HepG2 (cell line): ENCODE measurements at regions not wholly inside any gene's neighbourhood (a gene's known extent, or its start where the extent isn't known, plus 50 kb on each side); places are given as distances from the start of the nearest gene placed in this dataset.

Source experiments
- JUNB ChIP-seq: sonication (generic); formaldehyde crosslinking; IDR thresholded peaks from 2 replicates; pipeline ENCODE4 v1.8.0; 2022; ENCODE audit warnings: missing genetic modification reagents, mild to moderate bottlenecking, borderline replicate concordance
- KAT7 ChIP-seq: IDR thresholded peaks from 2 replicates; pipeline ENCODE4 v1.6.1; 2018; ENCODE audit warnings: borderline replicate concordance, missing compliant biosample characterization
- NFYB ChIP-seq: sonication (generic); formaldehyde crosslinking; IDR thresholded peaks from 2 replicates; pipeline ENCODE4 v1.4.0; 2020; ENCODE audit warnings: missing genetic modification reagents
- NR2F1 ChIP-seq, 2 experiments: fragments of 450-650 bp in 1 of 2; formaldehyde crosslinking in 1 of 2; IDR thresholded peaks; 2 replicates each; pipeline versions ENCODE4 v1.5.0 to v1.6.1; 2016 to 2020; ENCODE audit warnings: mild to moderate bottlenecking in 1 of 2, missing compliant biosample characterization in 1 of 2, missing genetic modification reagents in 1 of 2, moderate library complexity in 1 of 2
- POLR2A ChIP-seq, 2 experiments: IDR thresholded peaks; 2 replicates each; pipeline ENCODE4 v1.6.1; 2011; ENCODE audit warnings: low read depth in 2 of 2, low read length in 2 of 2, mild to moderate bottlenecking in 1 of 2, moderate library complexity in 1 of 2; ENCODE audit not compliant: insufficient read depth in 1 of 2
- RCOR2 ChIP-seq: IDR thresholded peaks from 2 replicates; pipeline ENCODE4 v1.6.1; 2016; ENCODE audit warnings: missing biosample characterization, missing genetic modification reagents
- ZNF644 ChIP-seq: IDR thresholded peaks from 2 replicates; pipeline ENCODE4 v1.6.1; 2016; ENCODE audit warnings: low read depth
- ZNF773 ChIP-seq: sonication (generic); formaldehyde crosslinking; IDR thresholded peaks from 2 replicates; pipeline ENCODE4 v1.4.0; 2020; ENCODE audit warnings: missing genetic modification reagents, borderline replicate concordance
- TF ChIP-seq, protein P1 (sequence below): sonication (generic); formaldehyde crosslinking; IDR thresholded peaks from 2 replicates; pipeline ENCODE4 v1.5.0; 2020; ENCODE audit warnings: mild to moderate bottlenecking, missing genetic modification reagents, moderate library complexity
- TF ChIP-seq, protein P2 (sequence below), 2 experiments: sonication (generic) in 1 of 2; formaldehyde crosslinking in 1 of 2; IDR thresholded peaks; 2 replicates each; pipeline versions ENCODE4 v1.5.1 to v1.6.1; 2011 to 2020; ENCODE audit warnings: borderline replicate concordance in 1 of 2, low read depth in 1 of 2, low read length in 1 of 2, mild to moderate bottlenecking in 1 of 2, missing genetic modification reagents in 1 of 2, moderate library complexity in 1 of 2
- TF ChIP-seq, protein P3 (sequence below): sonication (generic); formaldehyde crosslinking; IDR thresholded peaks from 2 replicates; pipeline ENCODE4 v1.4.0; 2020; ENCODE audit warnings: low read depth, missing genetic modification reagents

DNA sequence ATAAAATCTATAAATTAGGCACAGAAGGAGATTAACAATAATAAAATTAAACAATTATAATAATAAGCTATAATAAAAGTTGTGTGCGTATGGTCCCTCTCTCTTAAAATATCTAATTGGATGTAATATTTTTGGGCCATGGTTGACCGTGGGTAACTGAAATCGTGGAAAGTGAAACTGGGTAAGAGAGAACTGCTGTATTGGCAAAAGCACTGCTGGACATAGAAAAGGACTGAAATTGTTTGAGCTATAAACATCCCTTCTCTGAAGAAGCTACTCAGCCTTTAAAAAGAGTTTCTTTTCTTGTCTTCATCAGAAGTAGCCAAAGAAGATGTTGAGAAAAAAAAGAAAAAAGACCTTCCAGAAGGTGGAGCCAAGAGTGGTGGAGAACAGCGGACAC lies 379.4 kb downstream of the ZNF521 start:
- TF ChIP-seq ZNF644 (CRISPR knock-in tag) (no peak), JUNB (CRISPR knock-in tag) (no peak), POLR2A (IDR thresholded peaks at IDR 0.05; ENCODE audit: insufficient read depth in 1 of 2, low read depth in 2 of 2, low read length in 2 of 2) (no peak), RCOR2 (CRISPR knock-in tag) (no peak), NFYB (CRISPR knock-in tag) (no peak), KAT7 (CRISPR knock-in tag) (no peak), ZNF773 (no peak), NR2F1 (CRISPR knock-in tag; IDR thresholded peaks at IDR 0.05) (no peak)
- TF ChIP-seq, protein P1, sequence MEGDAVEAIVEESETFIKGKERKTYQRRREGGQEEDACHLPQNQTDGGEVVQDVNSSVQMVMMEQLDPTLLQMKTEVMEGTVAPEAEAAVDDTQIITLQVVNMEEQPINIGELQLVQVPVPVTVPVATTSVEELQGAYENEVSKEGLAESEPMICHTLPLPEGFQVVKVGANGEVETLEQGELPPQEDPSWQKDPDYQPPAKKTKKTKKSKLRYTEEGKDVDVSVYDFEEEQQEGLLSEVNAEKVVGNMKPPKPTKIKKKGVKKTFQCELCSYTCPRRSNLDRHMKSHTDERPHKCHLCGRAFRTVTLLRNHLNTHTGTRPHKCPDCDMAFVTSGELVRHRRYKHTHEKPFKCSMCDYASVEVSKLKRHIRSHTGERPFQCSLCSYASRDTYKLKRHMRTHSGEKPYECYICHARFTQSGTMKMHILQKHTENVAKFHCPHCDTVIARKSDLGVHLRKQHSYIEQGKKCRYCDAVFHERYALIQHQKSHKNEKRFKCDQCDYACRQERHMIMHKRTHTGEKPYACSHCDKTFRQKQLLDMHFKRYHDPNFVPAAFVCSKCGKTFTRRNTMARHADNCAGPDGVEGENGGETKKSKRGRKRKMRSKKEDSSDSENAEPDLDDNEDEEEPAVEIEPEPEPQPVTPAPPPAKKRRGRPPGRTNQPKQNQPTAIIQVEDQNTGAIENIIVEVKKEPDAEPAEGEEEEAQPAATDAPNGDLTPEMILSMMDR (CRISPR knock-in tag), result no peak
- TF ChIP-seq, protein P2, sequence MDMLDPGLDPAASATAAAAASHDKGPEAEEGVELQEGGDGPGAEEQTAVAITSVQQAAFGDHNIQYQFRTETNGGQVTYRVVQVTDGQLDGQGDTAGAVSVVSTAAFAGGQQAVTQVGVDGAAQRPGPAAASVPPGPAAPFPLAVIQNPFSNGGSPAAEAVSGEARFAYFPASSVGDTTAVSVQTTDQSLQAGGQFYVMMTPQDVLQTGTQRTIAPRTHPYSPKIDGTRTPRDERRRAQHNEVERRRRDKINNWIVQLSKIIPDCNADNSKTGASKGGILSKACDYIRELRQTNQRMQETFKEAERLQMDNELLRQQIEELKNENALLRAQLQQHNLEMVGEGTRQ (IDR thresholded peaks at IDR 0.05; ENCODE audit: low read depth, low read length), result no peak
- TF ChIP-seq, protein P2 (CRISPR knock-in tag; IDR thresholded peaks at IDR 0.05; ENCODE audit: borderline replicate concordance), result no peak
- TF ChIP-seq, protein P3, sequence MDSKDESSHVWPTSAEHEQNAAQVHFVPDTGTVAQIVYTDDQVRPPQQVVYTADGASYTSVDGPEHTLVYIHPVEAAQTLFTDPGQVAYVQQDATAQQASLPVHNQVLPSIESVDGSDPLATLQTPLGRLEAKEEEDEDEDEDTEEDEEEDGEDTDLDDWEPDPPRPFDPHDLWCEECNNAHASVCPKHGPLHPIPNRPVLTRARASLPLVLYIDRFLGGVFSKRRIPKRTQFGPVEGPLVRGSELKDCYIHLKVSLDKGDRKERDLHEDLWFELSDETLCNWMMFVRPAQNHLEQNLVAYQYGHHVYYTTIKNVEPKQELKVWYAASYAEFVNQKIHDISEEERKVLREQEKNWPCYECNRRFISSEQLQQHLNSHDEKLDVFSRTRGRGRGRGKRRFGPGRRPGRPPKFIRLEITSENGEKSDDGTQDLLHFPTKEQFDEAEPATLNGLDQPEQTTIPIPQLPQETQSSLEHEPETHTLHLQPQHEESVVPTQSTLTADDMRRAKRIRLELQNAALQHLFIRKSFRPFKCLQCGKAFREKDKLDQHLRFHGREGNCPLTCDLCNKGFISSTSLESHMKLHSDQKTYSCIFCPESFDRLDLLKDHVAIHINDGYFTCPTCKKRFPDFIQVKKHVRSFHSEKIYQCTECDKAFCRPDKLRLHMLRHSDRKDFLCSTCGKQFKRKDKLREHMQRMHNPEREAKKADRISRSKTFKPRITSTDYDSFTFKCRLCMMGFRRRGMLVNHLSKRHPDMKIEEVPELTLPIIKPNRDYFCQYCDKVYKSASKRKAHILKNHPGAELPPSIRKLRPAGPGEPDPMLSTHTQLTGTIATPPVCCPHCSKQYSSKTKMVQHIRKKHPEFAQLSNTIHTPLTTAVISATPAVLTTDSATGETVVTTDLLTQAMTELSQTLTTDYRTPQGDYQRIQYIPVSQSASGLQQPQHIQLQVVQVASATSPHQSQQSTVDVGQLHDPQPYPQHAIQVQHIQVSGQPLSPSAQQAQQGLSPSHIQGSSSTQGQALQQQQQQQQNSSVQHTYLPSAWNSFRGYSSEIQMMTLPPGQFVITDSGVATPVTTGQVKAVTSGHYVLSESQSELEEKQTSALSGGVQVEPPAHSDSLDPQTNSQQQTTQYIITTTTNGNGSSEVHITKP, result no peak
